IMR-90 (cell line): ENCODE measurements at regions not wholly inside any gene's neighbourhood (a gene's known extent, or its start where the extent isn't known, plus 50 kb on each side); places are given as distances from the start of the nearest gene placed in this dataset.

Source experiments
- ATAC-seq: fragments of 200-7000 bp; cut with Tn5 transposase; 2 replicates; pipeline ENCODE4 v1.9.1; 2020; ENCODE audit warnings: low read depth, mild to moderate bottlenecking, moderate library complexity
- BruUV-seq: library from RNA; stranded (reverse); fragments of 400-500 nt; replicated peaks from 2 replicates; lab custom pipeline; 2021; lab: Mats Ljungman, UMichigan
- CTCF ChIA-PET: fragments of 300-600 bp; formaldehyde crosslinking; extraction: SDS; loops from one replicate; lab custom pipeline; 2021; ENCODE audit warnings: antibody characterized with exemption; lab: Yijun Ruan, JAX
- POLR2A ChIA-PET: fragments of 300-600 bp; sonication (Branson Sonifier 250); formaldehyde crosslinking; loops from one replicate; lab custom pipeline; 2022; ENCODE audit warnings: antibody characterized with exemption; ENCODE audit not compliant: unreplicated experiment; lab: Charles Lee
- DNase-seq: peaks from one replicate; pipeline ENCODE4 v3.0.0; 2013
- H2AFZ ChIP-seq: replicated peaks from 2 replicates; pipeline ENCODE3; 2013; ENCODE audit warnings: low read length, mild to moderate bottlenecking; ENCODE audit not compliant: poor library complexity
- H2AK5ac ChIP-seq: 2 replicates; pipeline ENCODE4 v1.6.1; 2013; ENCODE audit warnings: low read depth, low read length, inconsistent platforms
- H2AK9ac ChIP-seq: replicated peaks from 2 replicates; pipeline ENCODE3; 2013; ENCODE audit warnings: mild to moderate bottlenecking, low read depth, low read length, moderate library complexity; ENCODE audit not compliant: poor library complexity
- H2BK120ac ChIP-seq: 2 replicates; pipeline ENCODE4 v1.6.1; 2013; ENCODE audit warnings: low read depth, low read length, inconsistent platforms
- H2BK15ac ChIP-seq: 3 replicates; pipeline ENCODE4 v1.6.1; 2013; ENCODE audit warnings: low read depth, low read length, inconsistent platforms
- H2BK20ac ChIP-seq: 2 replicates; pipeline ENCODE4 v1.6.1; 2013; ENCODE audit warnings: low read depth, mild to moderate bottlenecking, inconsistent platforms, low read length, moderate library complexity
- H2BK5ac ChIP-seq: 2 replicates; pipeline ENCODE4 v1.6.1; 2013; ENCODE audit warnings: mild to moderate bottlenecking, low read depth, low read length, inconsistent platforms; ENCODE audit not compliant: poor library complexity, severe bottlenecking
- H3K14ac ChIP-seq: replicated peaks from 2 replicates; pipeline ENCODE4 v1.6.1; 2013; ENCODE audit warnings: low read depth, low read length, inconsistent platforms
- H3K18ac ChIP-seq: 2 replicates; pipeline ENCODE4 v1.6.1; 2013; ENCODE audit warnings: low read depth, low read length, control low read depth
- H3K23ac ChIP-seq: 2 replicates; pipeline ENCODE4 v1.6.1; 2013; ENCODE audit warnings: low read depth, low read length, inconsistent platforms
- H3K27ac ChIP-seq: 2 replicates; pipeline ENCODE4 v1.5.1; 2013; ENCODE audit warnings: mild to moderate bottlenecking, control low read depth, low read length; ENCODE audit not compliant: insufficient read depth
- H3K27me3 ChIP-seq: 2 replicates; pipeline ENCODE4 v1.6.1; 2013; ENCODE audit warnings: low read length; ENCODE audit not compliant: control insufficient read depth, insufficient read depth
- H3K36me3 ChIP-seq: 2 replicates; pipeline ENCODE4 v1.6.1; 2013; ENCODE audit warnings: low read length, mixed read lengths; ENCODE audit not compliant: control insufficient read depth, insufficient read depth
- H3K4ac ChIP-seq: 2 replicates; pipeline ENCODE4 v1.6.1; 2013; ENCODE audit warnings: low read depth, low read length, inconsistent platforms
- H3K4me1 ChIP-seq: 2 replicates; pipeline ENCODE4 v1.6.1; 2013; ENCODE audit warnings: low read length, mixed read lengths; ENCODE audit not compliant: control insufficient read depth, insufficient read depth
- H3K4me2 ChIP-seq: 2 replicates; pipeline ENCODE4 v1.6.1; 2013; ENCODE audit warnings: low read depth, mild to moderate bottlenecking, control low read depth, low read length, moderate library complexity
- H3K4me3 ChIP-seq: 2 replicates; pipeline ENCODE4 v1.5.1; 2013; ENCODE audit warnings: low read depth, mild to moderate bottlenecking, control low read depth, low read length, moderate library complexity; ENCODE audit not compliant: insufficient read depth
- H3K56ac ChIP-seq: 2 replicates; pipeline ENCODE4 v1.6.1; 2013; ENCODE audit warnings: low read length, inconsistent platforms; ENCODE audit not compliant: insufficient read depth; ENCODE audit errors: extremely low read depth
- H3K79me1 ChIP-seq, 2 experiments: 2 replicates each; pipeline ENCODE4 v1.6.1; 2013; ENCODE audit warnings: low read length in 2 of 2, inconsistent platforms in 1 of 2, low read depth in 1 of 2
- H3K9ac ChIP-seq: 2 replicates; pipeline ENCODE4 v1.6.1; 2013; ENCODE audit warnings: low read depth, low read length, control low read depth
- H3K9me1 ChIP-seq: 2 replicates; pipeline ENCODE4 v1.6.1; 2013; ENCODE audit warnings: low read length, inconsistent platforms; ENCODE audit not compliant: insufficient read depth
- H3K9me3 ChIP-seq: 2 replicates; pipeline ENCODE4 v1.6.1; 2013; ENCODE audit warnings: low read length; ENCODE audit not compliant: control insufficient read depth, insufficient read depth
- H4K20me1 ChIP-seq: 2 replicates; pipeline ENCODE4 v1.6.1; 2013; ENCODE audit warnings: low read length, inconsistent platforms; ENCODE audit not compliant: insufficient read depth
- H4K5ac ChIP-seq: 2 replicates; pipeline ENCODE4 v1.6.1; 2013; ENCODE audit warnings: mild to moderate bottlenecking, low read depth, low read length, control low read depth
- H4K8ac ChIP-seq, 2 experiments: 2 replicates each; pipeline ENCODE4 v1.6.1; 2013; ENCODE audit warnings: low read depth in 2 of 2, low read length in 2 of 2, control low read depth in 1 of 2, inconsistent platforms in 1 of 2
- H4K91ac ChIP-seq: 2 replicates; pipeline ENCODE4 v1.6.1; 2013; ENCODE audit warnings: low read depth, low read length, inconsistent platforms; ENCODE audit not compliant: insufficient read depth
- BHLHE40 ChIP-seq: fragments of 150-350 bp; IDR thresholded peaks from 2 replicates; pipeline ENCODE4 v1.6.1; 2016; ENCODE audit warnings: mild to moderate bottlenecking, low read depth, low read length
- CEBPB ChIP-seq: IDR thresholded peaks from 2 replicates; pipeline ENCODE4 v1.6.1; 2012; ENCODE audit warnings: low read depth, low read length, improper control_type of control experiment
- CHD1 ChIP-seq: IDR thresholded peaks from 2 replicates; pipeline ENCODE4 v1.6.1; 2012; ENCODE audit warnings: low read depth, low read length, improper control_type of control experiment
- FOS ChIP-seq: fragments of 150-350 bp; IDR thresholded peaks from 2 replicates; pipeline ENCODE4 v1.6.1; 2016; ENCODE audit warnings: low read depth, low read length
- MAFK ChIP-seq: IDR thresholded peaks from 2 replicates; pipeline ENCODE4 v1.6.1; 2012; ENCODE audit warnings: low read depth, low read length, improper control_type of control experiment
- MAZ ChIP-seq: IDR thresholded peaks from 2 replicates; pipeline ENCODE4 v1.6.1; 2012; ENCODE audit warnings: low read depth, mild to moderate bottlenecking, low read length, improper control_type of control experiment, moderate library complexity, borderline replicate concordance
- MXI1 ChIP-seq: IDR thresholded peaks from 2 replicates; pipeline ENCODE4 v1.6.1; 2012; ENCODE audit warnings: low read depth, mild to moderate bottlenecking, low read length, moderate library complexity, borderline replicate concordance
- NFE2L2 ChIP-seq: fragments of 150-350 bp; IDR thresholded peaks from 2 replicates; pipeline ENCODE4 v1.6.1; 2016; ENCODE audit warnings: low read depth, mild to moderate bottlenecking, low read length
- POLR2A ChIP-seq: IDR thresholded peaks from 2 replicates; pipeline ENCODE4 v1.6.1; 2012; ENCODE audit warnings: mild to moderate bottlenecking, low read depth, low read length
- RAD21 ChIP-seq: IDR thresholded peaks from 2 replicates; pipeline ENCODE4 v1.6.1; 2012; ENCODE audit warnings: low read length, improper control_type of control experiment
- RCOR1 ChIP-seq: IDR thresholded peaks from 2 replicates; pipeline ENCODE4 v1.6.1; 2012; ENCODE audit warnings: mild to moderate bottlenecking, low read length, improper control_type of control experiment; ENCODE audit not compliant: insufficient replicate concordance
- RFX5 ChIP-seq: IDR thresholded peaks from 2 replicates; pipeline ENCODE4 v1.8.0; 2012; ENCODE audit warnings: low read depth, mild to moderate bottlenecking, low read length, moderate library complexity
- SMC3 ChIP-seq: fragments of 150-350 bp; IDR thresholded peaks from 2 replicates; pipeline ENCODE4 v1.6.1; 2016; ENCODE audit warnings: low read depth, mild to moderate bottlenecking, antibody characterized with exemption, low read length, moderate library complexity
- USF2 ChIP-seq: fragments of 150-350 bp; IDR thresholded peaks from 2 replicates; pipeline ENCODE4 v1.6.1; 2017; ENCODE audit warnings: mild to moderate bottlenecking, antibody characterized with exemption, low read length, low read depth
- WGBS, 2 experiments: methylation state at CpG; one replicate each; pipeline versions ENCODE4 v1.1.5 to v1.1.7; 2013; ENCODE audit warnings: missing lambda C conversion rate in 2 of 2; ENCODE audit not compliant: insufficient read length in 1 of 2; ENCODE audit errors: extremely low coverage in 2 of 2; 5-methylcytosine and 5-hydroxymethylcytosine counted together
- dilution Hi-C: fragments of 300-500 bp; cut with HindIII; formaldehyde crosslinking; loops from one replicate; pipeline ENCODE4 v1.14.3; 2018; ENCODE audit warnings: low sequenced_read_pairs; ENCODE audit not compliant: unreplicated experiment
- in situ Hi-C: fragments of 300-500 bp; cut with MboI; formaldehyde crosslinking; loops from 3 replicates; pipeline ENCODE4 v1.14.3; 2019; ENCODE audit warnings: low sequenced_read_pairs, inconsistent platforms, mixed read lengths
- intact Hi-C: fragments of 100-400 bp; cut with micrococcal nuclease; formaldehyde crosslinking; loops from 2 replicates; pipeline ENCODE4 v1.10.0; 2022
- TF ChIP-seq, protein P1 (sequence below): conservative IDR thresholded peaks from 2 replicates; pipeline ENCODE4 v1.5.1; 2012; ENCODE audit warnings: mild to moderate bottlenecking, low read depth, low read length, improper control_type of control experiment
- TF ChIP-seq, protein P2 (sequence below): fragments of 150-350 bp; IDR thresholded peaks from 2 replicates; pipeline ENCODE4 v1.6.1; 2016; ENCODE audit warnings: low read depth, mild to moderate bottlenecking, low read length, moderate library complexity, borderline replicate concordance

DNA sequence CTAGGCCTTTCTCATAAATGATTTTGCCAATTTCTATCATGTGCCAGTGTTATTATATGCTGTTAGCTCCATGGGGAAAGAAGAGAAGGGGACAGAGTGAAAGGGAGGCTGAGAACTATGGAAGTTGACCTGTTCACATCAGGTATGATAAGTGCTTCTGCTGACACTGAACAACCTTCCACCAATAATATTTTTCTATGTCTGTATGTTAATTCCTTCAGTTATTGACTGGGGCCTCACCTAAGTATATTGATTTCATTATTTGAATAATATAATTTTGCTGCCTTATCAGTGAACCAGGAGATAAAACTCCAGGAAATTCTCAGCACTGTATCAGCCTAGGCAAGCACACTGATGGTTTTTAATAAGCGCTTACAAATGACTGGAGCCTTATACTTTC lies 262.8 kb downstream of the SNCA start:
- ChIA-PET CTCF (no interaction called here), POLR2A (no interaction called here)
- no peak overlapping the region for H2AK5ac ChIP-seq
- H3K14ac ChIP-seq: no peak overlapping the region
- H3K18ac ChIP-seq: no peak overlapping the region
- intact Hi-C loops (no loop called here), dilution Hi-C loops (no loop called here), in situ Hi-C loops (no loop called here)
- H3K79me1 ChIP-seq: no peaks in the 10 kb centered on the region
- no peak overlapping the region for H4K91ac ChIP-seq
- ATAC-seq: no peak
- no TSS peak for BruUV-seq
- no CpG with 5 or more reads among the region's 1 CpG for WGBS, 2 experiments
- H3K4ac ChIP-seq: no peak overlapping the region
- no peak overlapping the region for H4K5ac ChIP-seq
- no peak overlapping the region for H2BK120ac ChIP-seq
- no peak overlapping the region for H2BK5ac ChIP-seq
- H2BK20ac ChIP-seq: no peak overlapping the region
- no peaks in the 10 kb centered on the region for H3K36me3 ChIP-seq
- no peak overlapping the region for H3K9ac ChIP-seq
- H3K4me2 ChIP-seq: no peak overlapping the region
- no peaks in the 10 kb centered on the region for H4K20me1 ChIP-seq
- no peak overlapping the region for H3K27ac ChIP-seq
- DNase-seq: no peak
- H3K9me3 ChIP-seq: no peaks in the 10 kb centered on the region
- TF ChIP-seq NFE2L2: no peak
- TF ChIP-seq CEBPB: no peak
- no peak for TF ChIP-seq USF2
- TF ChIP-seq SMC3: no peak
- TF ChIP-seq, protein P1, sequence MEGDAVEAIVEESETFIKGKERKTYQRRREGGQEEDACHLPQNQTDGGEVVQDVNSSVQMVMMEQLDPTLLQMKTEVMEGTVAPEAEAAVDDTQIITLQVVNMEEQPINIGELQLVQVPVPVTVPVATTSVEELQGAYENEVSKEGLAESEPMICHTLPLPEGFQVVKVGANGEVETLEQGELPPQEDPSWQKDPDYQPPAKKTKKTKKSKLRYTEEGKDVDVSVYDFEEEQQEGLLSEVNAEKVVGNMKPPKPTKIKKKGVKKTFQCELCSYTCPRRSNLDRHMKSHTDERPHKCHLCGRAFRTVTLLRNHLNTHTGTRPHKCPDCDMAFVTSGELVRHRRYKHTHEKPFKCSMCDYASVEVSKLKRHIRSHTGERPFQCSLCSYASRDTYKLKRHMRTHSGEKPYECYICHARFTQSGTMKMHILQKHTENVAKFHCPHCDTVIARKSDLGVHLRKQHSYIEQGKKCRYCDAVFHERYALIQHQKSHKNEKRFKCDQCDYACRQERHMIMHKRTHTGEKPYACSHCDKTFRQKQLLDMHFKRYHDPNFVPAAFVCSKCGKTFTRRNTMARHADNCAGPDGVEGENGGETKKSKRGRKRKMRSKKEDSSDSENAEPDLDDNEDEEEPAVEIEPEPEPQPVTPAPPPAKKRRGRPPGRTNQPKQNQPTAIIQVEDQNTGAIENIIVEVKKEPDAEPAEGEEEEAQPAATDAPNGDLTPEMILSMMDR: no peak
- TF ChIP-seq RAD21: no peak
- no peak for TF ChIP-seq CHD1
- TF ChIP-seq, protein P2, sequence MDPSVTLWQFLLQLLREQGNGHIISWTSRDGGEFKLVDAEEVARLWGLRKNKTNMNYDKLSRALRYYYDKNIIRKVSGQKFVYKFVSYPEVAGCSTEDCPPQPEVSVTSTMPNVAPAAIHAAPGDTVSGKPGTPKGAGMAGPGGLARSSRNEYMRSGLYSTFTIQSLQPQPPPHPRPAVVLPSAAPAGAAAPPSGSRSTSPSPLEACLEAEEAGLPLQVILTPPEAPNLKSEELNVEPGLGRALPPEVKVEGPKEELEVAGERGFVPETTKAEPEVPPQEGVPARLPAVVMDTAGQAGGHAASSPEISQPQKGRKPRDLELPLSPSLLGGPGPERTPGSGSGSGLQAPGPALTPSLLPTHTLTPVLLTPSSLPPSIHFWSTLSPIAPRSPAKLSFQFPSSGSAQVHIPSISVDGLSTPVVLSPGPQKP: no peak
- no peak for TF ChIP-seq RCOR1
- TF ChIP-seq POLR2A: no peak
- no peak for TF ChIP-seq MAZ
- no peak for TF ChIP-seq FOS
- TF ChIP-seq MAFK: no peak
- TF ChIP-seq MXI1: no peak
- TF ChIP-seq RFX5: no peak
- no peak for TF ChIP-seq BHLHE40
- H3K9me1 ChIP-seq: no peaks in the 10 kb centered on the region
- no peaks in the 10 kb centered on the region for H3K27me3 ChIP-seq
- H3K4me1 ChIP-seq: no peaks in the 10 kb centered on the region
- no peak overlapping the region for H2AK9ac ChIP-seq
- H4K8ac ChIP-seq: no peak overlapping the region
- H3K4me3 ChIP-seq: no peak overlapping the region
- no peak overlapping the region for H2BK15ac ChIP-seq
- no peak overlapping the region for H3K56ac ChIP-seq
- no peak overlapping the region for H2AFZ ChIP-seq
- no peak overlapping the region for H3K23ac ChIP-seq
